ENCODE measurements at regions not wholly inside any gene's neighbourhood (a gene's known extent, or its start where the extent isn't known, plus 50 kb on each side); places are given as distances from the start of the nearest gene placed in this dataset.

DNA sequence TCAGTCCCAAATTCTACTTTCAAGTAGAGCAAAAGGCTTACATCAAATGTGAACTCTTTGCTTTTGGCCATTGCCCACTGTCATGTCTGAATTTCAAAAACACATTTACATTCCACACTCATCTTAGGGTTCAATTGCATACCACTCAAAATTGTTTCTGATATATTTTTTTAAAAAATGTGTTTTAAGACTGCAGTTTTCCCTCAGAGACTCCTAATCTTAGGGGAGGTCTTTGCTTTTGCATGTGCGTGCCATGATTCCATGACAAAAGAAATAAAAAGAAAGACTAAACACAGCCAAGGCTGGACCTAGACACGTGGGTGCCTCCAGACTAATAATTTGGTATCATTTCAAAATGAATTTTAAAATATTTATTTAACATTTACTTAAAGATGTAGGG, 396.8 kb upstream of the RASGRP1 start:
- Mint-ChIP-seq H3K27me3 (ENCODE audit: low read depth) (no peaks in the 10 kb centered on the region), H3K36me3 (no peaks in the 10 kb centered on the region), H3K4me3 (no peak overlapping the region), H3K27ac (no peak overlapping the region), H3K4me1 (no peaks in the 10 kb centered on the region), H3K9me3 (0 out of 2 replicates have a peak, but pooled peaks cover 2% of the 10 kb centered on the region)
- ChIA-PET CTCF (interaction anchor here (0.8 kb wide), 1 partner anchor 29 kb away, joined by 3 read pairs; no protein-coding TSS in a partner anchor), POLR2A (no interaction called here)
- DNase-seq (ENCODE audit: low spot score): no peak
- TF ChIP-seq, protein P1, sequence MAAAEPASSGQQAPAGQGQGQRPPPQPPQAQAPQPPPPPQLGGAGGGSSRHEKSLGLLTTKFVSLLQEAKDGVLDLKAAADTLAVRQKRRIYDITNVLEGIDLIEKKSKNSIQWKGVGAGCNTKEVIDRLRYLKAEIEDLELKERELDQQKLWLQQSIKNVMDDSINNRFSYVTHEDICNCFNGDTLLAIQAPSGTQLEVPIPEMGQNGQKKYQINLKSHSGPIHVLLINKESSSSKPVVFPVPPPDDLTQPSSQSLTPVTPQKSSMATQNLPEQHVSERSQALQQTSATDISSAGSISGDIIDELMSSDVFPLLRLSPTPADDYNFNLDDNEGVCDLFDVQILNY (CRISPR knock-in tag; IDR thresholded peaks at IDR 0.05): no peak
- ATAC-seq: no peak

DNA sequence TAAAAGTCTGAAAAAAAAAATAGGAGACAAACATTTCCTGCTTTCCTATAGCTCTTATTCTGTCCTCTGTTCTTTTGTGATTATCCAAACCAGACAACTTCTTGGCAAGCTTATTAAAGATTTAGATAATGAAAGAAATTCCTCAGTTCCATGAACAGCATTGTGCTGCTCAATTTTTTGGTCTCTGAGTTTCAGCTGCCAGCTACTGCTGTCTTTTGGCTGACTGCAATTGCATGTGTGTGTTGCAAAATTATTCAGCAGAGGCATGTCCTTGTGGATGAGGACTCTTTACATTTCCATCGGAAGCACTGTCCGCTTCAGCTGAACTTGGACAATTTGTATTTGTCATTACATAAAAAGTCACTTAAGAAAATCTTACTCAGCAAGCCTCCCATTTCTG, 397.3 kb upstream of the RASGRP1 start:
- TF ChIP-seq, protein P2, sequence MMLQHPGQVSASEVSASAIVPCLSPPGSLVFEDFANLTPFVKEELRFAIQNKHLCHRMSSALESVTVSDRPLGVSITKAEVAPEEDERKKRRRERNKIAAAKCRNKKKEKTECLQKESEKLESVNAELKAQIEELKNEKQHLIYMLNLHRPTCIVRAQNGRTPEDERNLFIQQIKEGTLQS (CRISPR knock-in tag; conservative IDR thresholded peaks at IDR 0.05): no peak
- no peak for TF ChIP-seq NR2C2 (CRISPR knock-in tag; IDR thresholded peaks at IDR 0.05)
- no peak for TF ChIP-seq CBFB (CRISPR knock-in tag; IDR thresholded peaks at IDR 0.05; ENCODE audit: low read depth)
- TF ChIP-seq SOX15 (CRISPR knock-in tag; IDR thresholded peaks at IDR 0.05): no peak
- TF ChIP-seq TEAD4 (CRISPR knock-in tag; IDR thresholded peaks at IDR 0.05): no peak
- TF ChIP-seq, protein P3, sequence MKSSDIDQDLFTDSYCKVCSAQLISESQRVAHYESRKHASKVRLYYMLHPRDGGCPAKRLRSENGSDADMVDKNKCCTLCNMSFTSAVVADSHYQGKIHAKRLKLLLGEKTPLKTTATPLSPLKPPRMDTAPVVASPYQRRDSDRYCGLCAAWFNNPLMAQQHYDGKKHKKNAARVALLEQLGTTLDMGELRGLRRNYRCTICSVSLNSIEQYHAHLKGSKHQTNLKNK (CRISPR knock-in tag; IDR thresholded peaks at IDR 0.05): no peak
- ChIA-PET POLR2A (no interaction called here), CTCF (no interaction called here)
- Mint-ChIP-seq H3K4me3 (no peak overlapping the region), H3K9me3 (peaks cover 5% of the 10 kb centered on the region; the same call in 1 of the 2 replicates), H3K4me1 (no peaks in the 10 kb centered on the region), H3K27ac (no peak overlapping the region), H3K27me3 (ENCODE audit: low read depth) (no peaks in the 10 kb centered on the region), H3K36me3 (0 out of 2 replicates have a peak, but pooled peaks cover 2% of the 10 kb centered on the region)
- ATAC-seq (no peak), DNase-seq (ENCODE audit: low spot score) (no peak)

DNA sequence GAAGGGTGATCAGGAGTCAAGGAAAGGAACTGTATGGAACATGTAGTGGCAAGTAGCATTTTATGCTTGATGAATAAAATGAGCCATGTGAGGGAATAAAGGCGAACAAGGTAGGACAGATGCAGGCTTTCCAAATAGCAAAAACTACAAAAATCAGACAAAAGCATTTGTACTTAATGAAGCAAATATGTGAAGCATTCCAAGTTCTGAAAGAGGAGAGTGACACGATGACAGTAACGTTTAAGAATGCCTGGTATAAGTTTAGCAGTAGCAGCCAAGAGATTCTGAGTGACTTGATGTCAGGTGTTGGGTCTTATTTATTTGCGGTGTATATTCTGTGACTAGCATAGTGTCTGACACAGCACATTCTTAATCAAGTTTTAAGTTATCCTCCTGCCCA, 408.2 kb upstream of the RASGRP1 start:
- Mint-ChIP-seq H3K27me3 (ENCODE audit: low read depth) (no peaks in the 10 kb centered on the region), H3K9me3 (peaks cover 21% of the 10 kb centered on the region), H3K4me3 (no peak overlapping the region), H3K27ac (no peak overlapping the region), H3K36me3 (peaks cover under 1% of the 10 kb centered on the region), H3K4me1 (no peaks in the 10 kb centered on the region)
- no peak for ATAC-seq
- CTCF ChIA-PET: no interaction called here
- TF ChIP-seq, protein P4, sequence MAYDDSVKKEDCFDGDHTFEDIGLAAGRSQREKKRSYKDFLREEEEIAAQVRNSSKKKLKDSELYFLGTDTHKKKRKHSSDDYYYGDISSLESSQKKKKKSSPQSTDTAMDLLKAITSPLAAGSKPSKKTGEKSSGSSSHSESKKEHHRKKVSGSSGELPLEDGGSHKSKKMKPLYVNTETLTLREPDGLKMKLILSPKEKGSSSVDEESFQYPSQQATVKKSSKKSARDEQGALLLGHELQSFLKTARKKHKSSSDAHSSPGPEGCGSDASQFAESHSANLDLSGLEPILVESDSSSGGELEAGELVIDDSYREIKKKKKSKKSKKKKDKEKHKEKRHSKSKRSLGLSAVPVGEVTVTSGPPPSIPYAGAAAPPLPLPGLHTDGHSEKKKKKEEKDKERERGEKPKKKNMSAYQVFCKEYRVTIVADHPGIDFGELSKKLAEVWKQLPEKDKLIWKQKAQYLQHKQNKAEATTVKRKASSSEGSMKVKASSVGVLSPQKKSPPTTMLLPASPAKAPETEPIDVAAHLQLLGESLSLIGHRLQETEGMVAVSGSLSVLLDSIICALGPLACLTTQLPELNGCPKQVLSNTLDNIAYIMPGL (CRISPR knock-in tag; IDR thresholded peaks at IDR 0.05): no peak
- TF ChIP-seq FOXK1 (CRISPR knock-in tag; IDR thresholded peaks at IDR 0.05) (no peak), MXD4 (CRISPR knock-in tag; IDR thresholded peaks at IDR 0.05; ENCODE audit: borderline replicate concordance) (no peak), NFE2L1 (CRISPR knock-in tag; IDR thresholded peaks at IDR 0.05) (no peak), ESRRA (CRISPR knock-in tag; IDR thresholded peaks at IDR 0.05; ENCODE audit: borderline replicate concordance) (no peak), ATF1 (CRISPR knock-in tag; IDR thresholded peaks at IDR 0.05) (no peak)
- TF ChIP-seq, protein P5, sequence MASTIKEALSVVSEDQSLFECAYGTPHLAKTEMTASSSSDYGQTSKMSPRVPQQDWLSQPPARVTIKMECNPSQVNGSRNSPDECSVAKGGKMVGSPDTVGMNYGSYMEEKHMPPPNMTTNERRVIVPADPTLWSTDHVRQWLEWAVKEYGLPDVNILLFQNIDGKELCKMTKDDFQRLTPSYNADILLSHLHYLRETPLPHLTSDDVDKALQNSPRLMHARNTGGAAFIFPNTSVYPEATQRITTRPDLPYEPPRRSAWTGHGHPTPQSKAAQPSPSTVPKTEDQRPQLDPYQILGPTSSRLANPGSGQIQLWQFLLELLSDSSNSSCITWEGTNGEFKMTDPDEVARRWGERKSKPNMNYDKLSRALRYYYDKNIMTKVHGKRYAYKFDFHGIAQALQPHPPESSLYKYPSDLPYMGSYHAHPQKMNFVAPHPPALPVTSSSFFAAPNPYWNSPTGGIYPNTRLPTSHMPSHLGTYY (CRISPR knock-in tag; IDR thresholded peaks at IDR 0.05): no peak
- POLR2A ChIA-PET: no interaction called here
- DNase-seq (ENCODE audit: low spot score): no peak

DNA sequence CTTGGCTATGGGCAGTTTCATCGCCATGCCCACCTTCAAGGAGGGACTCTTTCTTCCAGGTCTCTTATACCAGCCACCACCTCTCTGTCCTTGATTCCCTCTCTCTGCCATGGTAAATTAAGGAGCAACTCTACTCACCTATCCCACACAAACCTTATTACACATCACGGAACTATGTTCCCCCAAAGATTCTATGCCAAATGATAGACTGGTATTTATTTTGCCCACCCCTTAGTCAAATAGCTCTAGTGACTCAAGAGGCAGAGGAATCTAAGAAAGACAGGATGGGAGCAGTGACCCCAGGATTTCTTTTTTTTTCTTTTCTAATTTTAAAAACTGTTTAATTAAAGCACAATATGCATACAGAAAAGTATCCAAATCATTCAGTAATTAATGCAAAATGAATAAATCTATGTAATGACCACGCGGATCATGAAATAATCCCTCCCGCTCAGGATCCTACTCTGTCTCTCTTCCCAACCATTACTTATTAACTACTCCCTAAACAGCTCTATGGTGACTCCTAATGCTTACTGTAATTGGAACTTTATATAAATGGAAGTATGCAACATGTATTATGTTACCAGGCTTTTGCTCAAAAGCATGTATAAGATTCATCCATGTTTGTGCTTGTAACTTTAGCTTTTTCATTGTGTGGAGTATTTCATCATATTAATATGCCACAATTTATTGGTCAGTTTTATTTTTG, 410.8 kb upstream of the RASGRP1 start:
- ChIA-PET POLR2A (no interaction called here), CTCF (interaction anchor here (0.7 kb wide), 1 partner anchor 11 kb away, joined by 3 read pairs; no protein-coding TSS in a partner anchor)
- TF ChIP-seq ZNF416 (CRISPR knock-in tag; IDR thresholded peaks at IDR 0.05): no peak
- Mint-ChIP-seq H3K27me3 (ENCODE audit: low read depth) (no peaks in the 10 kb centered on the region), H3K4me1 (no peaks in the 10 kb centered on the region), H3K27ac (no peak overlapping the region), H3K4me3 (no peak overlapping the region), H3K9me3 (peaks cover 37% of the 10 kb centered on the region), H3K36me3 (no peaks in the 10 kb centered on the region; the same call in none of the 2 replicates)
- DNase-seq (ENCODE audit: low spot score): no peak
- ATAC-seq: no peak
